Gastroesophageal sphincter (tissue), 4 donors: ENCODE measurements at regions not wholly inside any gene's neighbourhood (a gene's known extent, or its start where the extent isn't known, plus 50 kb on each side); places are given as distances from the start of the nearest gene placed in this dataset.

Experiments
- ATAC-seq: fragments of 150-250 bp; one replicate; pipeline ENCODE4 v1.9.1; 2016; ENCODE audit warnings: mild to moderate bottlenecking, moderate library complexity
- H3K27ac ChIP-seq, 4 donors: fragments of 200-600 bp; sonication (generic) in 3 of 4; 1 replicate in 3 of 4; 2 replicates in 1 of 4; pipeline ENCODE4 v1.5.1; 2016 to 2019
- H3K27me3 ChIP-seq: fragments of 200-600 bp; sonication (generic); one replicate; pipeline ENCODE4 v1.5.1; 2019
- H3K36me3 ChIP-seq, 2 donors: fragments of 200-600 bp; sonication (generic); one replicate each; pipeline ENCODE4 v1.5.1; 2019; ENCODE audit warnings: control low read depth in 1 of 2
- H3K4me1 ChIP-seq, 3 donors: fragments of 200-600 bp; sonication (generic); 1 replicate in 2 of 3; 2 replicates in 1 of 3; pipeline ENCODE4 v1.5.1; 2016 to 2019; ENCODE audit warnings: control low read depth in 2 of 3
- H3K4me3 ChIP-seq, 2 donors: fragments of 200-600 bp; sonication (generic); one replicate each; pipeline ENCODE4 v1.5.1; 2019; ENCODE audit warnings: mild to moderate bottlenecking in 1 of 2, moderate library complexity in 1 of 2
- H3K9me3 ChIP-seq, 3 donors: fragments of 200-600 bp; sonication (generic); one replicate each; pipeline ENCODE4 v1.5.1; 2017 to 2019; ENCODE audit warnings: control low read depth in 2 of 3
- EP300 ChIP-seq: sonication (generic); formaldehyde crosslinking; IDR thresholded peaks from one replicate; pipeline ENCODE4 v1.6.1; 2017; ENCODE audit warnings: antibody characterized with exemption, mild to moderate bottlenecking
- POLR2A ChIP-seq, 2 donors: fragments of 450-650 bp; IDR thresholded peaks; one replicate each; pipeline ENCODE4 v1.6.1; 2017; ENCODE audit warnings: antibody characterized with exemption in 2 of 2, mild to moderate bottlenecking in 2 of 2, moderate library complexity in 1 of 2
- POLR2AphosphoS5 ChIP-seq: sonication (generic); formaldehyde crosslinking; IDR thresholded peaks from one replicate; pipeline ENCODE4 v1.6.1; 2017; ENCODE audit warnings: antibody characterized with exemption
- WGBS, 2 donors: methylation state at CpG; one replicate each; pipeline ENCODE4 v1.1.5; 2018; ENCODE audit warnings: low coverage in 1 of 2; 5-methylcytosine and 5-hydroxymethylcytosine counted together
- TF ChIP-seq, protein P1 (sequence below), 4 experiments: fragments of 200-600 bp in 2 of 4; fragments of 450-650 bp in 2 of 4; sonication (generic) in 1 of 4; IDR thresholded peaks; one replicate each; pipeline ENCODE4 v1.5.1; 2017 to 2019; ENCODE audit warnings: antibody characterized with exemption in 4 of 4, mild to moderate bottlenecking in 2 of 4, moderate library complexity in 2 of 4

GRCh38 chr5:147050172-147050571 is 171.6 kb upstream of the PPP2R2B start:
- 30 to 52% methylated on average over 2 of the region's 2 CpGs for WGBS, 2 donors
- no peaks in the 10 kb centered on the region for H3K9me3 ChIP-seq
- no peak overlapping the region for H3K27ac ChIP-seq
- no peak for ATAC-seq
- TF ChIP-seq POLR2A (IDR thresholded peaks at IDR 0.05) (no peak), EP300 (no peak), POLR2AphosphoS5 (no peak)
- TF ChIP-seq, protein P1, sequence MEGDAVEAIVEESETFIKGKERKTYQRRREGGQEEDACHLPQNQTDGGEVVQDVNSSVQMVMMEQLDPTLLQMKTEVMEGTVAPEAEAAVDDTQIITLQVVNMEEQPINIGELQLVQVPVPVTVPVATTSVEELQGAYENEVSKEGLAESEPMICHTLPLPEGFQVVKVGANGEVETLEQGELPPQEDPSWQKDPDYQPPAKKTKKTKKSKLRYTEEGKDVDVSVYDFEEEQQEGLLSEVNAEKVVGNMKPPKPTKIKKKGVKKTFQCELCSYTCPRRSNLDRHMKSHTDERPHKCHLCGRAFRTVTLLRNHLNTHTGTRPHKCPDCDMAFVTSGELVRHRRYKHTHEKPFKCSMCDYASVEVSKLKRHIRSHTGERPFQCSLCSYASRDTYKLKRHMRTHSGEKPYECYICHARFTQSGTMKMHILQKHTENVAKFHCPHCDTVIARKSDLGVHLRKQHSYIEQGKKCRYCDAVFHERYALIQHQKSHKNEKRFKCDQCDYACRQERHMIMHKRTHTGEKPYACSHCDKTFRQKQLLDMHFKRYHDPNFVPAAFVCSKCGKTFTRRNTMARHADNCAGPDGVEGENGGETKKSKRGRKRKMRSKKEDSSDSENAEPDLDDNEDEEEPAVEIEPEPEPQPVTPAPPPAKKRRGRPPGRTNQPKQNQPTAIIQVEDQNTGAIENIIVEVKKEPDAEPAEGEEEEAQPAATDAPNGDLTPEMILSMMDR (IDR thresholded peaks at IDR 0.05): no peak
- H3K27me3 ChIP-seq: no peaks in the 10 kb centered on the region
- no peaks in the 10 kb centered on the region for H3K4me1 ChIP-seq
- no peak overlapping the region for H3K4me3 ChIP-seq
- H3K36me3 ChIP-seq: no peaks in the 10 kb centered on the region

DNA sequence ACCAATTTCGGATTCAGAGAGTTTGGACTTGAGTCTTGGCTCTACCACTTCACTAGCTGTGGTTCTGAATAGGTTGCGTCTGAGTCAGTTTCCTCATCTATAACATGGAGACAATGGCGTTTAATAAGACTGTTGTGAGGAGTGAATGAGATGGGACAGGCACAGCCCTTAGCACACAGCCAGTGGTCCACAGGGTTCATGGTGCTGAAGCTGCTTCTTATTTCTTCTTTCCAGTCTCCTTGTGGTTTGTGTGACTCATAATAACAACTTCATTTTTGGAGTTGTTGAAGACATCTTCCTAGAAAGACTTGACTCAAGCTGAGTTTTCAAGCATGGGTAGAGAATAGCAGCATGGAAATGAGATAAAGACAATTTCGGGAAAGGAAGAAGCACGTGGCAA is 172.6 kb upstream of the PPP2R2B start:
- no peak for TF ChIP-seq POLR2AphosphoS5
- TF ChIP-seq EP300: no peak
- TF ChIP-seq, protein P1 (IDR thresholded peaks at IDR 0.05): no peak
- TF ChIP-seq POLR2A (IDR thresholded peaks at IDR 0.05): no peak
- H3K4me1 ChIP-seq: no peaks in the 10 kb centered on the region
- no peak overlapping the region for H3K27ac ChIP-seq
- H3K9me3 ChIP-seq: no peaks in the 10 kb centered on the region
- no peak for ATAC-seq
- peaks cover 7% of the 10 kb centered on the region for H3K27me3 ChIP-seq
- H3K4me3 ChIP-seq: no peak overlapping the region
- H3K36me3 ChIP-seq: no peaks in the 10 kb centered on the region
- 75 to 89% methylated on average over 4 to 5 of the region's 5 CpGs for whole genome bisulfite sequencing, 2 donors

DNA sequence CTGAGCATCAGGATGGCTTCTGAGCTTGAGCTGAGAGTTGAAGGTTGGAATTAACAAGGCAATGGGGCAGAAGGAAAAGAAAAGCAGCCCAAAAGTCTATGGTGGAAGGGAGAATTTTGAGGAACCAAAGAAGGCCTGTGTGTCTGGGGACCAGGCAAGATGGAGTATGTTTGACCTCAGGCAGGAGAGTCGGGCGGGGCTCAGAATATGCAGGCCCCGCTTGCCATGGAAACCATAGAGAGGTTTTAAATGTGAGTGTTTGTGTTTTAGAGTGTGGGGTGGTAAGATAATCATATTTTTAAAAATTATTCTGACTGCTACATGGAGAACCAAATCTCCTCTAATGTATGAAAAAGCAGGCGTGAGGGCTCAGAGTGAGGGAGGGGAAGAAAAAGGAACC is 174.0 kb upstream of the PPP2R2B start:
- no peak for ATAC-seq
- H3K4me3 ChIP-seq: no peak overlapping the region
- no peaks in the 10 kb centered on the region for H3K4me1 ChIP-seq
- no peak for TF ChIP-seq POLR2AphosphoS5
- TF ChIP-seq, protein P1 (IDR thresholded peaks at IDR 0.05): no peak
- TF ChIP-seq EP300: no peak
- no peak for TF ChIP-seq POLR2A (IDR thresholded peaks at IDR 0.05)
- H3K36me3 ChIP-seq: no peaks in the 10 kb centered on the region
- no peak overlapping the region for H3K27ac ChIP-seq
- 89 to 94% methylated on average over 3 to 4 of the region's 4 CpGs for WGBS, 2 donors
- H3K9me3 ChIP-seq: no peaks in the 10 kb centered on the region
- H3K27me3 ChIP-seq: peaks cover 7% of the 10 kb centered on the region

DNA sequence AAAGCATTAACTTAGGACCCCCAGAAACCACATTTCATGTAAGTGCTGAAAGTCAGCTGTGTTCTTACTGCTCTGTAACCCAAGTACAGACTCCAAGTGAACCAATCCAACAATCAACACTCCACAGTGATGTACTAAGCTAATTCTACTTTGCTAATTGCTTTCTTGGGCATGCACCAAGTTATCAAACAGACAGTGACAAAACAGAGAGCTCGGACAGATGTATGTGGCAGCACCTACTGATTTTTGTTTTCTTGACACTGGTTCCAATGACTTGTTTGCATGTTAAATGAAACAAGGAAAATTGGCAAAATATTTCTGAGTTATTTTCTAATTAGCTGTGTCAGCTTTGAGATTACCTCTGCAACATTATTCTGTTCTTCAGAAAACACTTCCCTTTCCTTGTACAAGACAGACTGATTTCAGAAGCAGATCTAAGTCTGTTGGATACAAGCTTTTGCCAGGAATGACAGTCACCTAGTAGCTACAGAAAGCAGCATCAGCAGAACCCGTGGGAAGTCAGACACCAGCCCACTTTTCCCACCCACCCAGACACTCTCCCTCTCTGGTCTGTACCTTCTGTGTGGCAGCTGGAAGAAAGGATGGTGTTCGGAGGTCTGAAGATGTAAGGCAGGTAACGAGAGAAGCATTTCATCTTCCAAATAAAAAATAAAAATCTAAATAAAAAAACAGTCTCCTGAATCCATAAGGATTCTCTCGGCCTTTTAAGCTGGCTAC is 176.7 kb upstream of the PPP2R2B start:
- no peak for ATAC-seq
- peaks cover 7% of the 10 kb centered on the region for H3K27me3 ChIP-seq

More for the DNA sequence above, 176.7 kb upstream of the PPP2R2B start:
- no peaks in the 10 kb centered on the region for H3K9me3 ChIP-seq
- TF ChIP-seq, protein P1 (IDR thresholded peaks at IDR 0.05): no peak
- TF ChIP-seq POLR2AphosphoS5 (no peak), POLR2A (IDR thresholded peaks at IDR 0.05) (no peak), EP300 (no peak)
- no peak overlapping the region for H3K4me3 ChIP-seq
- H3K36me3 ChIP-seq: no peaks in the 10 kb centered on the region
- no peak overlapping the region for H3K27ac ChIP-seq
- H3K4me1 ChIP-seq: no peaks in the 10 kb centered on the region
- 49 to 57% methylated on average over 3 to 5 of the region's 5 CpGs for WGBS, 2 donors
